ENCODE measurements at regions not wholly inside any gene's neighbourhood (a gene's known extent, or its start where the extent isn't known, plus 50 kb on each side); places are given as distances from the start of the nearest gene placed in this dataset.

GRCh38 chr12:77722536-77722935, 108.2 kb upstream of the NAV3 start:
- no peak for DNase-seq

GRCh38 chr12:77720258-77720657, 110.4 kb upstream of the NAV3 start:
- no peak for DNase-seq

GRCh38 chr12:77710209-77710608, 120.5 kb upstream of the NAV3 start:
- no peak for DNase-seq

- DNase-seq = no peak
Measured at GRCh38 chr12:77697126-77697525, 133.6 kb upstream of the NAV3 start.

- DNase-seq = no peak
Measured at GRCh38 chr12:77696183-77696582, 134.5 kb upstream of the NAV3 start.

- no peak for DNase-seq
Measured at GRCh38 chr12:77689510-77690086, 141.1 kb upstream of the NAV3 start.

GRCh38 chr12:77687321-77687720, 143.4 kb upstream of the NAV3 start:
- no peak for DNase-seq

GRCh38 chr12:77686760-77687159, 143.9 kb upstream of the NAV3 start:
- no peak for DNase-seq

GRCh38 chr12:77685901-77686300, 144.8 kb upstream of the NAV3 start:
- DNase-seq = no peak

- no peak for DNase-seq
Measured at GRCh38 chr12:77685112-77685511, 145.6 kb upstream of the NAV3 start.

- DNase-seq = no peak
Measured at GRCh38 chr12:77682488-77682887, 148.2 kb upstream of the NAV3 start.

- no peak for DNase-seq
Measured at GRCh38 chr12:77681726-77682125, 149.0 kb upstream of the NAV3 start.

GRCh38 chr12:77679686-77680085, 151.0 kb upstream of the NAV3 start:
- no peak for DNase-seq

GRCh38 chr12:77678621-77679020, 152.1 kb upstream of the NAV3 start:
- DNase-seq = no peak

- DNase-seq = no peak
Measured at GRCh38 chr12:77667101-77667500, 163.6 kb upstream of the NAV3 start.

GRCh38 chr12:77648716-77649115, 182.0 kb upstream of the NAV3 start:
- no peak for DNase-seq

- no peak for DNase-seq
Measured at GRCh38 chr12:77645966-77646598, 184.6 kb upstream of the NAV3 start.

- DNase-seq = no peak
Measured at GRCh38 chr12:77644915-77645605, 185.6 kb upstream of the NAV3 start.

- no peak for DNase-seq
Measured at GRCh38 chr12:77642246-77642645, 188.4 kb upstream of the NAV3 start.

- no peak for DNase-seq
Measured at GRCh38 chr12:77640356-77640755, 190.3 kb upstream of the NAV3 start.

- DNase-seq = no peak
Measured at GRCh38 chr12:77630790-77631445, 199.8 kb upstream of the NAV3 start.

GRCh38 chr12:77630344-77630743, 200.3 kb upstream of the NAV3 start:
- DNase-seq = no peak

- DNase-seq = no peak
Measured at GRCh38 chr12:77629141-77629540, 201.6 kb upstream of the NAV3 start.

- DNase-seq = no peak
Measured at GRCh38 chr12:77625441-77625840, 205.3 kb upstream of the NAV3 start.
